Vagina (tissue), 2 donors: ENCODE measurements at regions not wholly inside any gene's neighbourhood (a gene's known extent, or its start where the extent isn't known, plus 50 kb on each side); places are given as distances from the start of the nearest gene placed in this dataset.
A peak's percentile ranks its signal among the peaks of the same experiment; 100 is the strongest.

Experiments
- DNase-seq, 2 donors: peaks; one replicate each; pipeline ENCODE4 v3.0.0-alpha.2; 2017; ENCODE audit errors: extremely low spot score in 2 of 2
- H3K27ac ChIP-seq: fragments of 200-600 bp; sonication (generic); one replicate; pipeline ENCODE4 v1.5.1; 2019
- H3K27me3 ChIP-seq: fragments of 200-600 bp; sonication (generic); one replicate; pipeline ENCODE4 v1.5.1; 2019
- H3K36me3 ChIP-seq, 2 donors: fragments of 200-600 bp; sonication (generic); one replicate each; pipeline ENCODE4 v1.5.1; 2017 to 2019
- H3K4me1 ChIP-seq: fragments of 200-600 bp; sonication (generic); one replicate; pipeline ENCODE4 v1.5.1; 2019
- H3K4me3 ChIP-seq, 2 donors: fragments of 200-600 bp; sonication (generic); 1 replicate in 1 of 2; 2 replicates in 1 of 2; pipeline ENCODE4 v1.5.1; 2016 to 2019
- H3K9me3 ChIP-seq: fragments of 200-600 bp; sonication (generic); one replicate; pipeline ENCODE4 v1.5.1; 2019
- POLR2A ChIP-seq, 2 donors: fragments of 450-650 bp; IDR thresholded peaks; one replicate each; pipeline ENCODE4 v1.6.1; 2017; ENCODE audit warnings: antibody characterized with exemption in 2 of 2, mild to moderate bottlenecking in 2 of 2, moderate library complexity in 2 of 2
- POLR2AphosphoS5 ChIP-seq, 2 donors: sonication (generic); formaldehyde crosslinking; IDR thresholded peaks; one replicate each; pipeline ENCODE4 v1.9.0; 2017; ENCODE audit warnings: antibody characterized with exemption in 2 of 2, mild to moderate bottlenecking in 2 of 2, low read depth in 1 of 2; ENCODE audit not compliant: insufficient read depth in 1 of 2
- intact Hi-C: fragments of 100-400 bp; cut with DNase I; formaldehyde crosslinking; loops from one replicate; pipeline ENCODE4 v1.15.1; 2023
- TF ChIP-seq, protein P1 (sequence below), 3 experiments: fragments of 450-650 bp in 2 of 3; fragments of 200-600 bp in 1 of 3; sonication (generic) in 1 of 3; IDR thresholded peaks; one replicate each; pipeline ENCODE4 v1.5.1; 2017 to 2019; ENCODE audit warnings: antibody characterized with exemption in 3 of 3, mild to moderate bottlenecking in 2 of 3, moderate library complexity in 2 of 3

DNA sequence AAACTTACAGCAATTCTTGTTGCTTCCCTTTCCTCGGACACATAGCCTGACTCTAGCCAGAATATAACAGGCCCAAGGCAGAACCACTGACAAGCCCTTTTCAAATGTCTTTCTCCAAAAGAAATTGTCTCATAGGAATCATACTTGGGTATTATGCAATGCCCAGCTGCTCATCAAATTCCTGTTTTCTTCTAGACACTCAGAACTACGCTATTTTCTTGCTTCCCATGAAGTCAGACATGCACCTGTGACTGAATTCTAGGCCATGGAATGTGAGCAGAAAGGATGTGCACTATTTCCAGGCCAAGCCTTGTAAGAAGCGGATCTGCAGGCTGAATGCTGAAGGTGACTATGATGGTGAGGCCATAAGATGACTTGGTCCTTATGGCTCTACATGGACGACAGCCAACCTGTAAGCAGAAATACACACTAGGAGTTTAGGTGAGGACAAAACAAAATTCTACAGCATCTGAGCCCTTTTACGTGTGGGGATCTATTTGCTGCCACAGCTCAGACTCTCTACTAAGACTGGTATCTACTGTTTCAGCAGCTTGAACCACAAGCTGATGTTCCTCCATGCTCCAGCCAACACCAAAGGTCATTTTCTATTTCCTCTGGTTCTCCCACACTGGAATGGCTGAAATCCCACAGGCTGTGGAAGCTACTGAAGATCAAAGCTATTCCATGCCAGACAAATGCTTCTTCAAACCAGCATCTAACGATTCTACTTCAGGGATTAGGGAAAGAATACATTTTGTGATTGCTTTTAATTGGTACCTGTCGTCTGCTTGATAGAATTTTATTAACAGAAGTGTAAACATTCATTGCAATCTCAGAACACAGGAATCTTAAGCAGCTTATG lies 378.7 kb downstream of the RBM43 start:
- Histone ChIP-seq H3K4me3 (no peak overlapping the region), H3K27me3 (no peaks in the 10 kb centered on the region), H3K9me3 (no peaks in the 10 kb centered on the region), H3K4me1 (no peaks in the 10 kb centered on the region), H3K27ac (no peak overlapping the region), H3K36me3 (no peaks in the 10 kb centered on the region)
- intact Hi-C loops = no loop called here
- TF ChIP-seq, protein P1, sequence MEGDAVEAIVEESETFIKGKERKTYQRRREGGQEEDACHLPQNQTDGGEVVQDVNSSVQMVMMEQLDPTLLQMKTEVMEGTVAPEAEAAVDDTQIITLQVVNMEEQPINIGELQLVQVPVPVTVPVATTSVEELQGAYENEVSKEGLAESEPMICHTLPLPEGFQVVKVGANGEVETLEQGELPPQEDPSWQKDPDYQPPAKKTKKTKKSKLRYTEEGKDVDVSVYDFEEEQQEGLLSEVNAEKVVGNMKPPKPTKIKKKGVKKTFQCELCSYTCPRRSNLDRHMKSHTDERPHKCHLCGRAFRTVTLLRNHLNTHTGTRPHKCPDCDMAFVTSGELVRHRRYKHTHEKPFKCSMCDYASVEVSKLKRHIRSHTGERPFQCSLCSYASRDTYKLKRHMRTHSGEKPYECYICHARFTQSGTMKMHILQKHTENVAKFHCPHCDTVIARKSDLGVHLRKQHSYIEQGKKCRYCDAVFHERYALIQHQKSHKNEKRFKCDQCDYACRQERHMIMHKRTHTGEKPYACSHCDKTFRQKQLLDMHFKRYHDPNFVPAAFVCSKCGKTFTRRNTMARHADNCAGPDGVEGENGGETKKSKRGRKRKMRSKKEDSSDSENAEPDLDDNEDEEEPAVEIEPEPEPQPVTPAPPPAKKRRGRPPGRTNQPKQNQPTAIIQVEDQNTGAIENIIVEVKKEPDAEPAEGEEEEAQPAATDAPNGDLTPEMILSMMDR (IDR thresholded peaks at IDR 0.05) = no peak
- TF ChIP-seq POLR2A (IDR thresholded peaks at IDR 0.05) (no peak), POLR2AphosphoS5 (IDR thresholded peaks at IDR 0.05; ENCODE audit: insufficient read depth in 1 of 2, low read depth in 1 of 2) (no peak)
- DNase-seq = no peak

DNA sequence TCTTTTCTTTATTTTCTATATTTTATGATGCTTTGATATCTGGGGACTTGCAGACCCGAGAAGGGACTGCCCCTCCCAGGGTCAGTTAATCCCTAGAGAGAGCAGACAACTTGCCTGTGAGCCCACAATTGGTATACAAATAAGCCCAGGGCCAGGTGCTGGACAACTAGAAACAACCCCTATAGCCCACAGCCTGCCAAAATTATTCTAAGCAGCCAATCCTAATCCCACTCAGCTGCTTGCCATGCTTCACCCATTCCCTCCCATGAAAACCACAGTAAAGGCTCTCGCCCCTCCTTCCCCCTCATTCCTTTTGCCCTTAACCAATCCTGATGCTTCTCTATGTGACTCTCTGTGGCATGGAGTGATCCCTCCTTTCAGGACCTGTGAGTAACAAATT lies 380.7 kb downstream of the RBM43 start:
- H3K27me3 ChIP-seq = no peaks in the 10 kb centered on the region
- no peak for TF ChIP-seq POLR2A (IDR thresholded peaks at IDR 0.05)
- TF ChIP-seq, protein P1 (IDR thresholded peaks at IDR 0.05) = no peak
- DNase-seq = no peak
- peaks cover 4% of the 10 kb centered on the region for H3K4me1 ChIP-seq
- intact Hi-C loops = no loop called here
- no peak overlapping the region for H3K27ac ChIP-seq
- H3K4me3 ChIP-seq = no peak overlapping the region
- H3K9me3 ChIP-seq = no peaks in the 10 kb centered on the region
- H3K36me3 ChIP-seq = no peaks in the 10 kb centered on the region

DNA sequence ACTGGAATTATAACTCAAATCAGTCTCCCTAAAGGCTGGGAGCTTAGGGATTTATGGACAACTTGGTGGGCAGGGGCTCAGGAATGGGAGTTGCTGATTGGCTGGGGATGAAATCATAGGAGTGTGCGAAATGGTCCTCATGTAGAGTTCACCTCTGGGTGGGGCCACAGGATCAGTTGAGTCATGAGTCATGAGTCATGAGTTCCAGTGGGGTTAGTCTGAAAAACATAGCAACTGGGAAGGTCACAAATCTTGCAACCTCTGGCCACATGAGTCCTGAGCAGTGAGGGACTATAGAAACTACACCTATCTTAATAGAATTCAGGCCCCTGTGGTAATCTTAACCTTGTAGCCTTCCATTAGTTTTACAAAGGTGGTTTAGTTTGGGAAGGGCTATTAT lies 383.3 kb downstream of the RBM43 start:
- TF ChIP-seq POLR2A (IDR thresholded peaks at IDR 0.05) (no peak), POLR2AphosphoS5 (IDR thresholded peaks at IDR 0.05; ENCODE audit: insufficient read depth in 1 of 2, low read depth in 1 of 2) (no peak)
- TF ChIP-seq, protein P1 (IDR thresholded peaks at IDR 0.05) = no peak
- Histone ChIP-seq H3K4me1 (peaks cover 4% of the 10 kb centered on the region), H3K9me3 (no peaks in the 10 kb centered on the region), H3K36me3 (no peaks in the 10 kb centered on the region), H3K27me3 (no peaks in the 10 kb centered on the region), H3K27ac (no peak overlapping the region), H3K4me3 (no peak overlapping the region)
- intact Hi-C loops = no loop called here
- DNase-seq = no peak

DNA sequence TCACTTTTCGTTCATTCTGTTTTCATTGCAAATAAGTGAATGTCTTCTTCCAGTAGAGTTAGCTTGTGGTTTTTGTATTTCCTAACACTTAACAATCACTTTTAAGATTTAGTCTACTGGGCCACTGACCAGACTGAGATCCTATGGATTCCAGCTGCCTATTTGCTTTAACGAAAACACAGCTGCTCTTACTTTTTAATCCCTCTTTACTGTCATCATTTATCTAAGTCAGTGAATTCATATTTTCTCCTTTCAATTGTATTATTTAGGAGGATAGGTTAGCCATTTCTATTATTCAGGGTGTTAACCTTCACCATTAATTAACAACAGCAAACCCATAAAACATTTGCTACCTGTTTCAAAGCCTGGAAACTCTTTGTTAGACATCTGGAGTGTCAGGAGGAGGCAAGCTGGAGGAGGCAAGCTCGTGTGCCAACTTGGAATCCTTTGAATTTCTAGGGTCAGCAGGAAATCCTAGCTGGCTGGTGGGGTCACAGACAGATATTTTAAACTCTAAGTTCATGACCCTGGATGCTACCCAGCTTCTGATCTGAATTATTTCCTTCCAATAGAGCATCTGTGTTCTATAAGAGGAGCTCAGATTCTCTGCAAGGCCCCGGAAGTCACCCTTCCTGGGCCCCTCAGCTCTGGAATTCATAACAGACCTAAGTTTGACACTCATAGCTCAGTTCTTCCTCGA lies 385.3 kb downstream of the RBM43 start:
- Histone ChIP-seq H3K9me3 (no peaks in the 10 kb centered on the region), H3K4me3 (no peak overlapping the region), H3K4me1 (peaks cover 4% of the 10 kb centered on the region), H3K27ac (no peak overlapping the region), H3K27me3 (no peaks in the 10 kb centered on the region), H3K36me3 (no peaks in the 10 kb centered on the region)
- TF ChIP-seq POLR2A (IDR thresholded peaks at IDR 0.05) (no peak), POLR2AphosphoS5 (IDR thresholded peaks at IDR 0.05; ENCODE audit: insufficient read depth in 1 of 2, low read depth in 1 of 2) (no peak)
- peak in 1 of 2 donors; percentile 25 for DNase-seq
- intact Hi-C loops = no loop called here

DNA sequence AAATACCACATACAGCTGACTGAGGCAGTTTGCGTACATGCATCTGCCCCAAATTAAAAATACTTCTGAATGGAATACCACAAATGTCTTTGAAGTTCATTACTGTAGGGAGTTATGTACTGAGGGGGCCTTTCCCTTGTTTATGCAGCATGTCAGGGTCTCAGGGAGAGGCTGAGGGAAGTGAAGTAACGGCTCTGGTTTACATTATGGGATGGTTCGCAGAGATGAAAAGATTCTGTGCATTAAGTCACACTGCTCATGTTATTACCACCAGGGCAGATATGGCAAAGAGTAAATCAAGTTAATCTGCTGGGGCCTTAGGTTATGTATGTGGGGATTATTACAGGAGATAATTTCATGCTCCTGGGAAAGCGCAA lies 385.9 kb upstream of the RND3 start:
- no peak for TF ChIP-seq POLR2A (IDR thresholded peaks at IDR 0.05)
- TF ChIP-seq, protein P1 (IDR thresholded peaks at IDR 0.05) = no peak
- no peak for TF ChIP-seq POLR2AphosphoS5 (IDR thresholded peaks at IDR 0.05; ENCODE audit: insufficient read depth in 1 of 2, low read depth in 1 of 2)
- intact Hi-C loops = no loop called here
- H3K4me3 ChIP-seq = no peak overlapping the region
- DNase-seq = peak in 1 of 2 donors; percentile 22
- H3K27ac ChIP-seq = no peak overlapping the region
- H3K9me3 ChIP-seq = no peaks in the 10 kb centered on the region
- H3K27me3 ChIP-seq = no peaks in the 10 kb centered on the region
- H3K36me3 ChIP-seq = no peaks in the 10 kb centered on the region
- H3K4me1 ChIP-seq = peaks cover 4% of the 10 kb centered on the region
